ENCODE measurements at regions not wholly inside any gene's neighbourhood (a gene's known extent, or its start where the extent isn't known, plus 50 kb on each side); places are given as distances from the start of the nearest gene placed in this dataset.
"Not testable (repeated sequence)": the region's sequence is repeated elsewhere in the genome, so short reads cannot be mapped to it uniquely, and the experiment has no call there.

- TF ChIP-seq ZFX (IDR thresholded peaks at IDR 0.05), result no peak
- TF ChIP-seq, protein P1, sequence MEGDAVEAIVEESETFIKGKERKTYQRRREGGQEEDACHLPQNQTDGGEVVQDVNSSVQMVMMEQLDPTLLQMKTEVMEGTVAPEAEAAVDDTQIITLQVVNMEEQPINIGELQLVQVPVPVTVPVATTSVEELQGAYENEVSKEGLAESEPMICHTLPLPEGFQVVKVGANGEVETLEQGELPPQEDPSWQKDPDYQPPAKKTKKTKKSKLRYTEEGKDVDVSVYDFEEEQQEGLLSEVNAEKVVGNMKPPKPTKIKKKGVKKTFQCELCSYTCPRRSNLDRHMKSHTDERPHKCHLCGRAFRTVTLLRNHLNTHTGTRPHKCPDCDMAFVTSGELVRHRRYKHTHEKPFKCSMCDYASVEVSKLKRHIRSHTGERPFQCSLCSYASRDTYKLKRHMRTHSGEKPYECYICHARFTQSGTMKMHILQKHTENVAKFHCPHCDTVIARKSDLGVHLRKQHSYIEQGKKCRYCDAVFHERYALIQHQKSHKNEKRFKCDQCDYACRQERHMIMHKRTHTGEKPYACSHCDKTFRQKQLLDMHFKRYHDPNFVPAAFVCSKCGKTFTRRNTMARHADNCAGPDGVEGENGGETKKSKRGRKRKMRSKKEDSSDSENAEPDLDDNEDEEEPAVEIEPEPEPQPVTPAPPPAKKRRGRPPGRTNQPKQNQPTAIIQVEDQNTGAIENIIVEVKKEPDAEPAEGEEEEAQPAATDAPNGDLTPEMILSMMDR (conservative IDR thresholded peaks at IDR 0.05), result no peak
Measured at GRCh38 chr19:33866696-33867095, 70.0 kb downstream of the KCTD15 start.

DNA sequence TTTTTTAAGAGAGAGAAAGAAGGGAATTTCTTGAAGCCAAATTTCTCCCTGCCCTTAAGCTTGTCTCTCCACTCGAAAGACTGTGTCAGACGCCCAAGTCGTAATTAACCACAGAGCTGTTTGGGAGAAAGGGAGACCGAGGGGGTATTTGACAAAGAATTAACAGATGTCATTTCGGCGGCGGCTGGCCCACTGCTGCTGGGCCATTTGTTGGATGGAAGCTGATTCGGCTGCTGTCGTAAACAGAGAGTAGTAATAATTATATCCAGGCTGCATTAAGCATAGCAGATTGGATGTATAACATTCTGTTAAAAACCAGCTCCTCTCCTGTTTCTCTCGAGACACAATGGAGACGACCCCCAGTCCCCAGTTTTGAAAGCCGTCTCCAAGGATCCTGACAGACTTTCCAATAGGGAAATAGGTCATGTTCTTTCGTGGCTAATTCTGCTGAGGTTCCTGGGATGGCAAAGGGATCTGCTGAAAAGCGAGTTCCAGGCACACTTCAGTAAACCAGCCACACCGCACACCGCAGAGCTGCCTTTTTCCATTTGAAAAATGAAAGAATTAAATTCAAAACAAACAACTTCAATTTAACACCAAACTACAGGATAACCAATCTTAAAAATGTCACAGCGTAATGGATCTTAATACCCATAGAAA, 71.5 kb downstream of the KCTD15 start:
- TF ChIP-seq, protein P1 (conservative IDR thresholded peaks at IDR 0.05), result no peak
- no peak for TF ChIP-seq ZFX (IDR thresholded peaks at IDR 0.05)
- no peak overlapping the region for H3K27ac ChIP-seq

More at GRCh38 chr19:33866696-33867095, 70.0 kb downstream of the KCTD15 start:
- H3K27ac ChIP-seq, result no peak overlapping the region

GRCh38 chr19:33868788-33869412, 72.2 kb downstream of the KCTD15 start:
- no peak overlapping the region for H3K27ac ChIP-seq
- TF ChIP-seq, protein P1 (conservative IDR thresholded peaks at IDR 0.05), result no peak

DNA sequence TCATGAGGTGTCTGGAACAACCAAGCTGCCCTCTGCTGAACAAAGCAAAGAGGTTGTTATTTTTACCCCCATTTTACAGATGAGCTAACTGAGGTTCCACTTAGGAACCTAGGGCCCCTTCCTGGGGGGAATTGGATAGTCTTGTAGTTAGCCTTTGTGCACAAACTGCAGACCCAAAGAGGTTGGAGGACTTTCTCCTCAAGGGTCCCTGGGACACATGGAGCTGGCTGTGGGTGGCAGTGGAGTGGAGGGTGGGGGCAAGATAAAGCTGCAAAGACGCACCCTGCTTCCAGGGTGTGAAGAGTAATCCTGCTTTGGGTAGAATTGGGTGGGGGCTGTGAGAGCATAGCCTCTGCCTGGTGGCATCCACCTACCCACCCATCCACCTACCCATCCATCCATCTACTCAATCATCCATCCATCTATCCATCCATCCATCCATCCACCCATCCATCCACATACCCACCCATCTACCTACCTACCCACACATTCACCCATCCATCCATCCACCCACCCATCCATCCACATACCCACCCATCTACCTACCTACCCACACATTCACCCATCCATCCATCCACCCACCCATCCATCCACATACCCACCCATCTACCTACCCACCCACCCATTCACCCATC, 73.7 kb downstream of the KCTD15 start:
- H3K27ac ChIP-seq, result not testable (repeated sequence)

DNA sequence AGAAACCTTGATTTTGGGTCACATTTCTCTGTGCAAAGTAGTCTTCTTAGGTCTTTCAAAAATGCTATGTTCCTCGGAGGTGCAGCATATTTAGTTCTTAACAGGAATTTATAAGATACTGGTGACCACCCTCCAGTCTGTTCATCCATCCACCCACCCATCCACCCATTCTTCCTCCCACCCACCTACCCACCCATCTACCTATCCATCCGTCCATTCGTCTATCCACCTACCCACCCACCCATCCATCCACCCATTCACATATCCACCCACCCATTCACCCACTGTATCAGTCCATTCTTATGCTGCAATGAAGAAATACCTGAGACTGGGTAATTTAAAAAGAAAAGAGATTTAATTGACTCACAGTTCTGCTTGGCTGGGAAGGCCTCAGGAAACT, 74.9 kb downstream of the KCTD15 start:
- TF ChIP-seq, protein P1 (conservative IDR thresholded peaks at IDR 0.05), result no peak
- TF ChIP-seq ZFX (IDR thresholded peaks at IDR 0.05), result no peak
- H3K27ac ChIP-seq, result no peak overlapping the region

DNA sequence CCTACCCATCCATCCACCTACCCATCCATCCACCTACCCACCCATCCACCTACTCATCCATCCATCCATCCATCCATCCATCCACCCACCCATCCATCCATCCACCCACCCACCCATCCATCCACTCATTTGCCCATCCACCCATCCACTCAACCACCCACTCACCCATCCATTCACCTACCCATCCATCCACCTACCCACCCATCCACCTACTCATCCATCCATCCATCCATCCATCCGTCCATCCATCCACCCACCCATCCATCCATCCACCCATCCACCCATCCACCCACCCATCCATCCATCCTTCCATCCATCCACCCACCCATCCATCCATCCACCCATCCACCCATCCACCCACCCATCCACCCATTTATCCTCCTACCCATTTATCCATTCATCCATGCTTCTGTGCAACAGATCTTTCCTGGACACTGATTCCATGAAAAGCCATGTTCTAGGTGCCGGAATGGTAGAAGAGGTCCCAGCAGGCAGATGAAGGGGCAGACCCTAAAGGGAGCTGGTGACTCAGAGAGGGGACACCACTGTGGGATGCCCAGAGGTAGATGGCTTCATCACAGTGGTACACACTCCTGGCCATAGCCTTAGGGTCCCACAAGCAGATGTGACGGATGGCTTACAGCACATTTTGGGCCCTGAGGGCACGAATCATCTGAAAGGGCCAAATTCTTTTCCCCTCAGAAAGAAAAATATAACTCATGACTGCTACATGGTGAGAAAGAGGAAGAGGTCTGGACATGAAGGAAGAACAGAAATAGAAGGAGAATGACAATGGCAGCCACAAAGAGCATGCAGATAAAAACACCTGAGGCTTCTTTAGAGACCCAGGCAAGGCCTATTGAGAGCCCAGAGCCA, 76.0 kb downstream of the KCTD15 start:
- no peak for TF ChIP-seq ZFX (IDR thresholded peaks at IDR 0.05)
- TF ChIP-seq, protein P1 (conservative IDR thresholded peaks at IDR 0.05), result no peak
- H3K27ac ChIP-seq, result no peak overlapping the region

- no peak overlapping the region for H3K27ac ChIP-seq
- TF ChIP-seq, protein P1 (conservative IDR thresholded peaks at IDR 0.05), result no peak
- no peak for TF ChIP-seq ZFX (IDR thresholded peaks at IDR 0.05)
Measured at GRCh38 chr19:33875071-33875470, 78.4 kb downstream of the KCTD15 start.
